Loucy (cell line): ENCODE measurements at regions not wholly inside any gene's neighbourhood (a gene's known extent, or its start where the extent isn't known, plus 50 kb on each side); places are given as distances from the start of the nearest gene placed in this dataset.
"Not testable (repeated sequence)": the region's sequence is repeated elsewhere in the genome, so short reads cannot be mapped to it uniquely, and the experiment has no call there.

Experiments
- CTCF ChIP-seq: fragments of 200-600 bp; sonication (generic); conservative IDR thresholded peaks from 2 replicates; pipeline ENCODE4 v1.5.1; 2014; ENCODE audit warnings: mild to moderate bottlenecking, antibody characterized with exemption, low read length
- EZH2phosphoT487 ChIP-seq: fragments of 200-600 bp; IDR thresholded peaks from 2 replicates; pipeline ENCODE4 v1.6.1; 2018; ENCODE audit warnings: antibody characterized with exemption, mild to moderate bottlenecking, moderate library complexity, borderline replicate concordance

GRCh38 chr15:70373439-70373838 is 275.7 kb upstream of the TLE3 start:
- not testable (repeated sequence) for TF ChIP-seq CTCF, EZH2phosphoT487
